ENCODE measurements at regions not wholly inside any gene's neighbourhood (a gene's known extent, or its start where the extent isn't known, plus 50 kb on each side); places are given as distances from the start of the nearest gene placed in this dataset.

DNA sequence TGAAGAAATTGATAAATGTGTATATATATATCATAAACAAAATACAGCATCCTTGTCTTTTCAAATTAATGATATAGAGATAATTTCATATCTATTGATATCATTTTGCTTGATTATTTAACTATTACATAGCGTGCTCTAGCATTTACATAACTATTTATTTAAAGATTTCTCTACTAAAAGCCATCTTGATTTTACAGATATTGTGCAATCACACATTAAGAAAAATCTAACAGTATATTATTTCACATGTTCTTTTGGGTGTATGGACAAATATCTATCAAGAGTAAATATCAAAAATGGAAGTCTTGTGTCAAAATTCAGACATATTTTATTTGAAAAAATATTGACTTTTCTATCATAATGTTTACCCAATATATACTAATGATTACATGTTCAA is 966.8 kb downstream of the SLITRK5 start:
- TF ChIP-seq, protein P1, sequence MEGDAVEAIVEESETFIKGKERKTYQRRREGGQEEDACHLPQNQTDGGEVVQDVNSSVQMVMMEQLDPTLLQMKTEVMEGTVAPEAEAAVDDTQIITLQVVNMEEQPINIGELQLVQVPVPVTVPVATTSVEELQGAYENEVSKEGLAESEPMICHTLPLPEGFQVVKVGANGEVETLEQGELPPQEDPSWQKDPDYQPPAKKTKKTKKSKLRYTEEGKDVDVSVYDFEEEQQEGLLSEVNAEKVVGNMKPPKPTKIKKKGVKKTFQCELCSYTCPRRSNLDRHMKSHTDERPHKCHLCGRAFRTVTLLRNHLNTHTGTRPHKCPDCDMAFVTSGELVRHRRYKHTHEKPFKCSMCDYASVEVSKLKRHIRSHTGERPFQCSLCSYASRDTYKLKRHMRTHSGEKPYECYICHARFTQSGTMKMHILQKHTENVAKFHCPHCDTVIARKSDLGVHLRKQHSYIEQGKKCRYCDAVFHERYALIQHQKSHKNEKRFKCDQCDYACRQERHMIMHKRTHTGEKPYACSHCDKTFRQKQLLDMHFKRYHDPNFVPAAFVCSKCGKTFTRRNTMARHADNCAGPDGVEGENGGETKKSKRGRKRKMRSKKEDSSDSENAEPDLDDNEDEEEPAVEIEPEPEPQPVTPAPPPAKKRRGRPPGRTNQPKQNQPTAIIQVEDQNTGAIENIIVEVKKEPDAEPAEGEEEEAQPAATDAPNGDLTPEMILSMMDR (IDR thresholded peaks at IDR 0.05) = no peak
- TF ChIP-seq POLR2A (IDR thresholded peaks at IDR 0.05) = no peak
